Neural cell (in vitro differentiated cells): ENCODE measurements at regions not wholly inside any gene's neighbourhood (a gene's known extent, or its start where the extent isn't known, plus 50 kb on each side); places are given as distances from the start of the nearest gene placed in this dataset.

Experiments
- H2AFZ ChIP-seq: fragments of 200-600, 300-800 bp; sonication (generic), shearing (Covaris generic); 2 replicates; pipeline ENCODE4 v1.6.0; 2014; ENCODE audit warnings: low read depth, mild to moderate bottlenecking, antibody characterized with exemption, low read length, moderate library complexity
- H3F3A ChIP-seq: fragments of 200-600 bp; shearing (Covaris generic); 2 replicates; pipeline ENCODE4 v1.6.1; 2016; ENCODE audit warnings: mild to moderate bottlenecking, moderate library complexity, mixed read lengths, antibody characterized with exemption, low read length; ENCODE audit not compliant: insufficient read depth, poor library complexity, severe bottlenecking
- H3K27ac ChIP-seq: fragments of 200-600, 300-800 bp; sonication (generic), shearing (Covaris generic); 2 replicates; pipeline ENCODE4 v1.5.1; 2014; ENCODE audit warnings: mild to moderate bottlenecking, low read length, moderate library complexity
- H3K27me3 ChIP-seq: fragments of 300-800, 200-600 bp; sonication (generic), shearing (Covaris generic); 2 replicates; pipeline ENCODE4 v1.6.0; 2014; ENCODE audit warnings: mild to moderate bottlenecking, low read depth, low read length, moderate library complexity; ENCODE audit not compliant: insufficient read depth
- H3K36me3 ChIP-seq: fragments of 300-800, 200-600 bp; sonication (generic), shearing (Covaris generic); 2 replicates; pipeline ENCODE4 v1.5.1; 2014; ENCODE audit warnings: mild to moderate bottlenecking, antibody characterized with exemption, low read length, moderate library complexity; ENCODE audit not compliant: insufficient read depth
- H3K4me2 ChIP-seq: fragments of 300-800, 200-600 bp; sonication (generic), shearing (Covaris generic); 2 replicates; pipeline ENCODE4 v1.6.0; 2014; ENCODE audit warnings: mild to moderate bottlenecking, low read length
- H3K4me3 ChIP-seq: fragments of 300-800, 200-600 bp; sonication (generic), shearing (Covaris generic); 2 replicates; pipeline ENCODE4 v1.5.1; 2014; ENCODE audit warnings: mild to moderate bottlenecking, low read length, moderate library complexity
- H3K79me2 ChIP-seq: fragments of 200-600 bp; shearing (Covaris generic); replicated peaks from 2 replicates; pipeline ENCODE4 v1.6.0; 2014; ENCODE audit warnings: mild to moderate bottlenecking, low read length, moderate library complexity; ENCODE audit not compliant: insufficient read depth
- H3K9ac ChIP-seq: fragments of 300-800, 200-600 bp; sonication (generic), shearing (Covaris generic); 2 replicates; pipeline ENCODE4 v1.6.1; 2016; ENCODE audit warnings: mild to moderate bottlenecking, low read length, mixed read lengths
- H3K9me2 ChIP-seq: fragments of 200-600 bp; shearing (Covaris generic); 2 replicates; pipeline ENCODE4 v1.6.1; 2016; ENCODE audit warnings: mild to moderate bottlenecking, low read length, mixed read lengths; ENCODE audit not compliant: insufficient read depth
- H3K9me3 ChIP-seq: fragments of 200-600, 300-800 bp; sonication (generic), shearing (Covaris generic); 2 replicates; pipeline ENCODE4 v1.6.1; 2016; ENCODE audit warnings: mild to moderate bottlenecking, mixed run types, low read length, moderate library complexity, mixed read lengths
- H4K20me1 ChIP-seq: fragments of 200-600 bp; shearing (Covaris generic); 2 replicates; pipeline ENCODE4 v1.6.1; 2016; ENCODE audit warnings: mild to moderate bottlenecking, mixed run types; ENCODE audit not compliant: insufficient read depth
- CTCF ChIP-seq: fragments of 450-650 bp; IDR thresholded peaks from 2 replicates; pipeline ENCODE4 v1.5.1; 2014; ENCODE audit warnings: antibody characterized with exemption, mild to moderate bottlenecking, moderate library complexity; ENCODE audit not compliant: poor library complexity, severe bottlenecking
- EP300 ChIP-seq: fragments of 450-650 bp; conservative IDR thresholded peaks from 2 replicates; pipeline ENCODE4 v1.6.1; 2014; ENCODE audit warnings: antibody characterized with exemption, mild to moderate bottlenecking, moderate library complexity; ENCODE audit not compliant: poor library complexity, severe bottlenecking
- EZH2 ChIP-seq: fragments of 200-600, 300-800 bp; shearing (Covaris generic), sonication (generic); IDR thresholded peaks from 2 replicates; pipeline ENCODE4 v1.6.1; 2014; ENCODE audit warnings: antibody characterized with exemption, low read length, borderline replicate concordance, mild to moderate bottlenecking; ENCODE audit not compliant: insufficient read depth, poor library complexity, severe bottlenecking
- MXI1 ChIP-seq: fragments of 450-650 bp; conservative IDR thresholded peaks from 2 replicates; pipeline ENCODE4 v1.6.1; 2014; ENCODE audit warnings: antibody characterized with exemption, mild to moderate bottlenecking; ENCODE audit not compliant: poor library complexity, severe bottlenecking
- POLR2AphosphoS5 ChIP-seq: IDR thresholded peaks from 2 replicates; pipeline ENCODE4 v1.6.1; 2012
- RAD21 ChIP-seq: fragments of 450-650 bp; conservative IDR thresholded peaks from 2 replicates; pipeline ENCODE4 v1.6.1; 2014; ENCODE audit warnings: antibody characterized with exemption, mild to moderate bottlenecking, moderate library complexity
- REST ChIP-seq: IDR thresholded peaks from 2 replicates; pipeline ENCODE4 v1.6.1; 2012; ENCODE audit warnings: borderline replicate concordance
- SMC3 ChIP-seq: fragments of 450-650 bp; conservative IDR thresholded peaks from 2 replicates; pipeline ENCODE4 v1.6.1; 2014; ENCODE audit warnings: antibody characterized with exemption, mild to moderate bottlenecking, moderate library complexity; ENCODE audit not compliant: poor library complexity
- TAF1 ChIP-seq: IDR thresholded peaks from 2 replicates; pipeline ENCODE4 v1.6.1; 2012; ENCODE audit warnings: low read depth

- Histone ChIP-seq H3K27ac (no peak overlapping the region), H3K9ac (no peak overlapping the region), H3K79me2 (no peaks in the 10 kb centered on the region), H3K27me3 (no peaks in the 10 kb centered on the region), H3K4me3 (no peak overlapping the region), H3F3A (no peaks in the 10 kb centered on the region), H3K36me3 (no peaks in the 10 kb centered on the region), H4K20me1 (no peaks in the 10 kb centered on the region), H3K9me2 (no peaks in the 10 kb centered on the region), H3K9me3 (no peaks in the 10 kb centered on the region), H3K4me2 (no peak overlapping the region), H2AFZ (no peak overlapping the region)
- TF ChIP-seq SMC3: no peak
These were observed 357.7 kb downstream of the PREX1 start for GRCh38 chr20:48470141-48470540.

- Histone ChIP-seq H3K9me2 (no peaks in the 10 kb centered on the region), H3K9me3 (no peaks in the 10 kb centered on the region), H3K4me2 (no peak overlapping the region), H3K9ac (no peak overlapping the region), H3K36me3 (no peaks in the 10 kb centered on the region), H3K4me3 (no peak overlapping the region), H3K27ac (no peak overlapping the region), H4K20me1 (no peaks in the 10 kb centered on the region), H2AFZ (no peak overlapping the region), H3K27me3 (no peaks in the 10 kb centered on the region), H3F3A (no peaks in the 10 kb centered on the region), H3K79me2 (no peaks in the 10 kb centered on the region)
- no peak for TF ChIP-seq TAF1
- no peak for TF ChIP-seq POLR2AphosphoS5
- no peak for TF ChIP-seq EP300
- no peak for TF ChIP-seq CTCF
- no peak for TF ChIP-seq SMC3
- TF ChIP-seq REST: no peak
- TF ChIP-seq EZH2: no peak
- no peak for TF ChIP-seq RAD21
- no peak for TF ChIP-seq MXI1
These were observed 358.8 kb downstream of the PREX1 start for GRCh38 chr20:48469026-48469425.

GRCh38 chr20:48468571-48468970 lies 359.2 kb downstream of the PREX1 start:
- H3K9ac ChIP-seq: no peak overlapping the region
- no peaks in the 10 kb centered on the region for H3K36me3 ChIP-seq
- no peaks in the 10 kb centered on the region for H3K9me3 ChIP-seq
- H2AFZ ChIP-seq: no peak overlapping the region
- H3K9me2 ChIP-seq: no peaks in the 10 kb centered on the region
- TF ChIP-seq CTCF: no peak
- no peaks in the 10 kb centered on the region for H4K20me1 ChIP-seq
- no peak overlapping the region for H3K4me3 ChIP-seq
- H3K79me2 ChIP-seq: no peaks in the 10 kb centered on the region
- no peak overlapping the region for H3K27ac ChIP-seq
- no peaks in the 10 kb centered on the region for H3F3A ChIP-seq
- no peaks in the 10 kb centered on the region for H3K27me3 ChIP-seq
- no peak overlapping the region for H3K4me2 ChIP-seq
